K562 (cell line): ENCODE measurements at regions not wholly inside any gene's neighbourhood (a gene's known extent, or its start where the extent isn't known, plus 50 kb on each side); places are given as distances from the start of the nearest gene placed in this dataset.

Source experiments
- CAMTA2 ChIP-seq: fragments of 250-450 bp; sonication (Bioruptor Pico); conservative IDR thresholded peaks from 2 replicates; pipeline ENCODE4 v1.5.1; 2022
- CBX5 ChIP-seq: IDR thresholded peaks from 2 replicates; pipeline ENCODE4 v1.6.1; 2014; ENCODE audit warnings: low read depth, borderline replicate concordance
- CHCHD3 ChIP-seq: fragments of 250-450 bp; sonication (Bioruptor Pico); IDR thresholded peaks from 2 replicates; pipeline ENCODE4 v2.1.2; 2022; ENCODE audit warnings: mild to moderate bottlenecking
- FOS ChIP-seq: IDR thresholded peaks from 3 replicates; pipeline ENCODE4 v1.6.1; 2011; ENCODE audit not compliant: insufficient read length; ENCODE audit errors: extremely low read depth
- KAT8 ChIP-seq: fragments of 450-650 bp; IDR thresholded peaks from 2 replicates; pipeline ENCODE4 v1.6.1; 2016; ENCODE audit warnings: low read depth, mild to moderate bottlenecking
- LCOR ChIP-seq: sonication (generic); formaldehyde crosslinking; IDR thresholded peaks from 2 replicates; pipeline ENCODE4 v1.8.0; 2022; ENCODE audit warnings: mild to moderate bottlenecking, missing genetic modification reagents
- LEF1 ChIP-seq: fragments of 450-650 bp; IDR thresholded peaks from 2 replicates; pipeline ENCODE4 v1.6.1; 2016; ENCODE audit warnings: mild to moderate bottlenecking
- MXI1 ChIP-seq: IDR thresholded peaks from 2 replicates; pipeline ENCODE4 v1.6.1; 2011; ENCODE audit warnings: low read depth, mild to moderate bottlenecking, improper control_type of control experiment, low read length
- PHTF2 ChIP-seq: fragments of 250-450 bp; sonication (Bioruptor Pico); IDR thresholded peaks from 2 replicates; pipeline ENCODE4 v1.5.0; 2021; ENCODE audit warnings: mild to moderate bottlenecking
- POLR2A ChIP-seq: fragments of 450-650 bp; conservative IDR thresholded peaks from 2 replicates; pipeline ENCODE4 v1.6.1; 2016
- ZFPM2 ChIP-seq: fragments of 250-450 bp; sonication (Bioruptor Pico); IDR thresholded peaks from 2 replicates; pipeline ENCODE4 v1.5.1; 2022; ENCODE audit warnings: mild to moderate bottlenecking
- ZFX ChIP-seq: sonication (generic); formaldehyde crosslinking; IDR thresholded peaks from 2 replicates; pipeline ENCODE4 v1.8.0; 2022; ENCODE audit warnings: mild to moderate bottlenecking, missing genetic modification reagents, moderate library complexity
- ZNF311 ChIP-seq: fragments of 250-450 bp; sonication (Bioruptor Pico); IDR thresholded peaks from 2 replicates; pipeline ENCODE4 v1.4.0; 2020; ENCODE audit warnings: mild to moderate bottlenecking, moderate library complexity
- ZNF316 ChIP-seq: fragments of 450-650 bp; IDR thresholded peaks from 2 replicates; pipeline ENCODE4 v1.6.1; 2016
- ZNF696 ChIP-seq: fragments of 250-450 bp; sonication (Bioruptor Pico); conservative IDR thresholded peaks from 2 replicates; pipeline ENCODE4 v1.4.0; 2020; ENCODE audit warnings: mild to moderate bottlenecking, moderate library complexity
- ZNF764 ChIP-seq: fragments of 250-450 bp; sonication (Bioruptor Pico); IDR thresholded peaks from 2 replicates; pipeline ENCODE4 v1.4.0; 2020; ENCODE audit warnings: low read depth, mild to moderate bottlenecking, moderate library complexity
- ZNF780A ChIP-seq: fragments of 250-450 bp; sonication (Bioruptor Pico); IDR thresholded peaks from 2 replicates; pipeline ENCODE4 v1.5.0; 2021; ENCODE audit warnings: mild to moderate bottlenecking
- TF ChIP-seq, protein P1 (sequence below): fragments of 450-650 bp; IDR thresholded peaks from 2 replicates; pipeline ENCODE4 v1.6.1; 2016; ENCODE audit warnings: low read depth
- TF ChIP-seq, protein P2 (sequence below), 2 experiments: IDR thresholded peaks in 1 of 2; conservative IDR thresholded peaks in 1 of 2; 2 replicates each; pipeline ENCODE4 v1.6.1; 2016; ENCODE audit warnings: low read depth in 2 of 2, mild to moderate bottlenecking in 1 of 2, missing compliant biosample characterization in 1 of 2, missing genetic modification characterization in 1 of 2, moderate library complexity in 1 of 2

DNA sequence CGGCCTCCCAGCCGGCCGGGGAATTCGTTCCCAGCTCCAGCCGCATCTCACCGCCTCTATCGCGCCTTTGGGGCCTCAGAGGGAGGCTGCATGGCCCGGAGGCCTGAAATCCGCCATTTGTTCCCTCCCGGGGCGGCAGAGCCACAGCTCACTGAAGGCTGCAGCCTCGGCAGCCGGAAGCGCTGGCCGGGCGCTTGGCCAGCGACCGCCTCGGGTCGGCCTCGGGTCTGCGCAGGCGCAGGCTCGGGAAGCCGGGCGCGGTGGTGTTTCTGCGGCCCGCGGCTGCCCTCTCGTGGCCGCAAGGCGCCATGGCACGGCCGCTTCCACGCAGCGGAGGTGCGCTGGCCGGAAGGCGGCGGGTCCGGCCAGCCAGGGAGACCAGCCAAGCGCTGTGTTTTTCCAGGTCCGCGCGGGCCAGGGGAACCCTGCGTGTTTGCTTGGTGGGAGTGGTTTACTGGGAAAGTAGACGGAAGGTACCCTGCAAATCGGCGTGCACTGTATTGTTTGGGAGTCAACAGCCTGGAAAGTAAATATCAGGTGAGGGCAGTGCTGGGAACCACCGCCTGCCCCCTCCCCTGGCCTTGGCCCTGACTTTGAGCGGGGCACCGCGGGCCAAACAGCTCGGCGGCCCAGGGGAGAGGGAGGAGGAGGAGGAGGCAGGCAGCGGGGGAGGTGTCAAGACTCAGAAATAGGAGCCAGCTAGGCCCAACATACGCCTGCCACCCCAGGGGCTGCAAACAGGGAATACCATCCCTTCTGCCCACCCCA is 52.7 kb upstream of the CD34 start (continued):
- TF ChIP-seq, protein P1, sequence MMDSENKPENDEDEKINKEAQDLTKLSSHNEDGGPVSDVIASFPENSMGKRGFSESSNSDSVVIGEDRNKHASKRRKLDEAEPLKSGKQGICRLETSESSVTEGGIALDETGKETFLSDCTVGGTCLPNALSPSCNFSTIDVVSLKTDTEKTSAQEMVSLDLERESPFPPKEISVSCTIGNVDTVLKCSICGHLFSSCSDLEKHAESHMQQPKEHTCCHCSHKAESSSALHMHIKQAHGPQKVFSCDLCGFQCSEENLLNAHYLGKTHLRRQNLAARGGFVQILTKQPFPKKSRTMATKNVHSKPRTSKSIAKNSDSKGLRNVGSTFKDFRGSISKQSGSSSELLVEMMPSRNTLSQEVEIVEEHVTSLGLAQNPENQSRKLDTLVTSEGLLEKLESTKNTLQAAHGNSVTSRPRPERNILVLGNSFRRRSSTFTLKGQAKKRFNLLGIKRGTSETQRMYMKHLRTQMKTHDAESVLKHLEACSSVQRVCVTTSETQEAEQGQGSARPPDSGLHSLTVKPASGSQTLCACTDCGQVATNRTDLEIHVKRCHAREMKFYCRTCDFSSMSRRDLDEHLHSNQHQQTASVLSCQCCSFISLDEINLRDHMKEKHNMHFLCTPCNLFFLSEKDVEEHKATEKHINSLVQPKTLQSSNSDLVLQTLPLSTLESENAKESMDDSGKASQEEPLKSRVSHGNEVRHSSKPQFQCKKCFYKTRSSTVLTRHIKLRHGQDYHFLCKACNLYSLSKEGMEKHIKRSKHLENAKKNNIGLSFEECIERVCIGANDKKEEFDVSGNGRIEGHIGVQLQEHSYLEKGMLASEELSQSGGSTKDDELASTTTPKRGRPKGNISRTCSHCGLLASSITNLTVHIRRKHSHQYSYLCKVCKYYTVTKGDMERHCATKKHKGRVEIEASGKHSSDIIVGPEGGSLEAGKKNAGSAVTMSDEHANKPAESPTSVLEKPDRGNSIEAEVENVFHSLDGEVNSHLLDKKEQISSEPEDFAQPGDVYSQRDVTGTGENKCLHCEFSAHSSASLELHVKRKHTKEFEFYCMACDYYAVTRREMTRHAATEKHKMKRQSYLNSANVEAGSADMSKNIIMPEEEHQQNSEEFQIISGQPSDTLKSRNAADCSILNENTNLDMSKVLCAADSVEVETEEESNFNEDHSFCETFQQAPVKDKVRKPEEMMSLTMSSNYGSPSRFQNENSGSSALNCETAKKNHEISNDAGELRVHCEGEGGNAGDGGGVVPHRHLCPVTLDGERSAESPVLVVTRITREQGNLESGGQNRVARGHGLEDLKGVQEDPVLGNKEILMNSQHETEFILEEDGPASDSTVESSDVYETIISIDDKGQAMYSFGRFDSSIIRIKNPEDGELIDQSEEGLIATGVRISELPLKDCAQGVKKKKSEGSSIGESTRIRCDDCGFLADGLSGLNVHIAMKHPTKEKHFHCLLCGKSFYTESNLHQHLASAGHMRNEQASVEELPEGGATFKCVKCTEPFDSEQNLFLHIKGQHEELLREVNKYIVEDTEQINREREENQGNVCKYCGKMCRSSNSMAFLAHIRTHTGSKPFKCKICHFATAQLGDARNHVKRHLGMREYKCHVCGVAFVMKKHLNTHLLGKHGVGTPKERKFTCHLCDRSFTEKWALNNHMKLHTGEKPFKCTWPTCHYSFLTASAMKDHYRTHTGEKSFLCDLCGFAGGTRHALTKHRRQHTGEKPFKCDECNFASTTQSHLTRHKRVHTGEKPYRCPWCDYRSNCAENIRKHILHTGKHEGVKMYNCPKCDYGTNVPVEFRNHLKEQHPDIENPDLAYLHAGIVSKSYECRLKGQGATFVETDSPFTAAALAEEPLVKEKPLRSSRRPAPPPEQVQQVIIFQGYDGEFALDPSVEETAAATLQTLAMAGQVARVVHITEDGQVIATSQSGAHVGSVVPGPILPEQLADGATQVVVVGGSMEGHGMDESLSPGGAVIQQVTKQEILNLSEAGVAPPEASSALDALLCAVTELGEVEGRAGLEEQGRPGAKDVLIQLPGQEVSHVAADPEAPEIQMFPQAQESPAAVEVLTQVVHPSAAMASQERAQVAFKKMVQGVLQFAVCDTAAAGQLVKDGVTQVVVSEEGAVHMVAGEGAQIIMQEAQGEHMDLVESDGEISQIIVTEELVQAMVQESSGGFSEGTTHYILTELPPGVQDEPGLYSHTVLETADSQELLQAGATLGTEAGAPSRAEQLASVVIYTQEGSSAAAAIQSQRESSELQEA: no peak
- TF ChIP-seq CBX5: no peak; the same call in 1 of the 2 replicates
- TF ChIP-seq CHCHD3: no peak
- TF ChIP-seq ZFX (CRISPR knock-in tag): peak; percentile 89
- TF ChIP-seq LEF1: no peak
- TF ChIP-seq POLR2A: peak; percentile 92
- no peak for TF ChIP-seq ZNF764 (CRISPR knock-in tag)
- TF ChIP-seq, protein P2, sequence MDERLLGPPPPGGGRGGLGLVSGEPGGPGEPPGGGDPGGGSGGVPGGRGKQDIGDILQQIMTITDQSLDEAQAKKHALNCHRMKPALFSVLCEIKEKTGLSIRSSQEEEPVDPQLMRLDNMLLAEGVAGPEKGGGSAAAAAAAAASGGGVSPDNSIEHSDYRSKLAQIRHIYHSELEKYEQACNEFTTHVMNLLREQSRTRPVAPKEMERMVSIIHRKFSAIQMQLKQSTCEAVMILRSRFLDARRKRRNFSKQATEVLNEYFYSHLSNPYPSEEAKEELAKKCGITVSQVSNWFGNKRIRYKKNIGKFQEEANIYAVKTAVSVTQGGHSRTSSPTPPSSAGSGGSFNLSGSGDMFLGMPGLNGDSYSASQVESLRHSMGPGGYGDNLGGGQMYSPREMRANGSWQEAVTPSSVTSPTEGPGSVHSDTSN (CRISPR knock-in tag; IDR thresholded peaks at IDR 0.05; ENCODE audit: low read depth): no peak
- TF ChIP-seq, protein P2 (tag; conservative IDR thresholded peaks at IDR 0.05; ENCODE audit: low read depth): no peak
- no peak for TF ChIP-seq CAMTA2
- TF ChIP-seq KAT8: no peak
- TF ChIP-seq PHTF2 (CRISPR knock-in tag): no peak
- no peak for TF ChIP-seq MXI1
- no peak for TF ChIP-seq ZNF316
- no peak for TF ChIP-seq ZNF696 (CRISPR knock-in tag)
- no peak for TF ChIP-seq ZFPM2
- no peak; the same call in 1 of the 2 replicates for TF ChIP-seq ZNF311 (CRISPR knock-in tag)
- no peak for TF ChIP-seq ZNF780A (CRISPR knock-in tag)
- peak; percentile 73; the same call in 1 of the 2 replicates for TF ChIP-seq LCOR (CRISPR knock-in tag)
- TF ChIP-seq FOS: no peak
